ENCODE measurements at regions not wholly inside any gene's neighbourhood (a gene's known extent, or its start where the extent isn't known, plus 50 kb on each side); places are given as distances from the start of the nearest gene placed in this dataset.
"Not testable (repeated sequence)": the region's sequence is repeated elsewhere in the genome, so short reads cannot be mapped to it uniquely, and the experiment has no call there.

DNA sequence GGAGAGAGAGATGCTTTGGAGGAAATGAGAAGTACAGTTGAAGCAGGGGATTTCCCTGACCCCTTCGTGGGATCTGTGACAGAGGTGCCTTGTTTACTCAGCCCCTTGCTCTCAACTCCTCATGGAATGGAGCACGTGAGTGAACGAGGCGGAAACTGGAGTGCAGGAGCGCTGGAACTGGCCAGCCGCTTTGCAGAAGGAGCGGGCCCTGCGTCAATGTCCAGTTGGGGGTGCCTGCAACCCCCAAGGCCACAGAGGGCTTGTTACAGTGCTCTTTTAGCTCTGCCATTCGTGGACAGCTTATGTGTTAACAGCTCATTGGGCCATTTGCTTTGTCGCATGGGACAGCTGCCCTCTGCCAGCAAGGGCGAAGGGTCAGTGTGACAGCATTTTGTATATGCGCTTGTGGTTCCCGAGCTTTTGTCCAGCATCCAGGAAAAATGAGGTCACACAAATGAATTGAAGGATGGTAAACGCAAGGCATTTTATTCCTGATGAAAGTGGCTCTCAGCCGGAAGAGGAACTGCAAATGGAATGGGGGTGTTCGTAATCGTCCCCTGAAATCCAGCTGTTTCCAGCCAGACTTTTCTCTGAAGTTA is 1395.1 kb downstream of the CDH8 start:
- no peak for DNase-seq (ENCODE audit: low read depth in 1 of 2, low spot score in 1 of 2)
- no peak for TF ChIP-seq JUND (IDR thresholded peaks at IDR 0.05; ENCODE audit: low read depth)
- in situ Hi-C loops (cut with HindIII; ENCODE audit: low pct_unique_long_range_greater_than_20kb, low sequenced_read_pairs) = no loop called here

GRCh38 chr16:60640038-60640437 is 1396.2 kb downstream of the CDH8 start:
- no peak for DNase-seq (ENCODE audit: low read depth in 1 of 2, low spot score in 1 of 2)
- TF ChIP-seq JUND (IDR thresholded peaks at IDR 0.05; ENCODE audit: low read depth) = no peak
- in situ Hi-C loops (cut with HindIII; ENCODE audit: low pct_unique_long_range_greater_than_20kb, low sequenced_read_pairs) = no loop called here

GRCh38 chr16:60636636-60637035 is 1399.6 kb downstream of the CDH8 start:
- DNase-seq (ENCODE audit: low read depth in 1 of 2, low spot score in 1 of 2); in situ Hi-C loops (cut with HindIII; ENCODE audit: low pct_unique_long_range_greater_than_20kb, low sequenced_read_pairs): not testable (repeated sequence)

GRCh38 chr16:60636117-60636516 is 1400.1 kb downstream of the CDH8 start:
- DNase-seq (ENCODE audit: low read depth in 1 of 2, low spot score in 1 of 2) = peak in 1 of 2 experiments; percentile 68
- in situ Hi-C loops (cut with HindIII; ENCODE audit: low pct_unique_long_range_greater_than_20kb, low sequenced_read_pairs) = no loop called here
- TF ChIP-seq JUND (IDR thresholded peaks at IDR 0.05; ENCODE audit: low read depth) = peak; percentile 33; the same call in 1 of the 2 replicates

DNA sequence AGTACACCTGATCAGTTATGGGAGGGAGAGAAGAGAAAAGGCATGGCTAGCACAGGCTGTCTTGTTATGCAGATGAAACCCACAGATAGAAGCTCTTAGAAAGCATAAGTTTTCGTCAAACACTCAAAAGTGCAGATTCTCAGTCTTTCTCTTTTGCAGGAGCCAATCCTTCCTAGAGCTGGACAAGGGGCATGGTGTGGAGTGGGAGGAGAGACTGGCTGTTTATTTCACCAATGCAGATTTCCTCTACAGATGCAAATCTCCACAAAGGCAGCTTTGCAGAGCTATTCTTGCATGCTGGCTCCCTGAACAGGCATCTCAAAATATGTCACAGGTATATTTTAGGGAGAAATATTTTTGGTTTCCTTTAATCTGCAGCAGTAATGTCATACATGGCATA is 1400.7 kb downstream of the CDH8 start:
- no peak for DNase-seq (ENCODE audit: low read depth in 1 of 2, low spot score in 1 of 2)
- no peak for TF ChIP-seq JUND (IDR thresholded peaks at IDR 0.05; ENCODE audit: low read depth)
- in situ Hi-C loops (cut with HindIII; ENCODE audit: low pct_unique_long_range_greater_than_20kb, low sequenced_read_pairs) = no loop called here

DNA sequence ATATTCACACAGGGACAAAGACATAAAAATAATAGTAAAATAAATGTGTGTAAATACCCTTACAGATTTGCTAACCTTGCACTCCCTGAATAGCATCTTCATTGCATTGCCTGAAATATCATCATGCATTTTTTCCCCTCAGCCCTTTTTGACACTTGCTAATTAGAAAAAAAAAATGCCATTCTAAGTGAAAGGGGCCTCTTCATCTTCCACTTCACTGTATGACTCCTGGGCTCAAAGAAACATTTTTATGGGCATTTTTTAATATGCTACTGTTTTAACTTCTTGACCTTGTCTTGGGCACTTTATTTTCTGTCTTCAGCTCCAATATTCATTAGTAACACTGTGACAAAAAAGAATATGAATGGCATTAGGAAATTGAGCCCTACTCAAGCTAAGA is 1424.4 kb downstream of the CDH8 start:
- DNase-seq (ENCODE audit: low read depth in 1 of 2, low spot score in 1 of 2) = no peak
- in situ Hi-C loops (cut with HindIII; ENCODE audit: low pct_unique_long_range_greater_than_20kb, low sequenced_read_pairs) = no loop called here
- no peak for TF ChIP-seq JUND (IDR thresholded peaks at IDR 0.05; ENCODE audit: low read depth)

DNA sequence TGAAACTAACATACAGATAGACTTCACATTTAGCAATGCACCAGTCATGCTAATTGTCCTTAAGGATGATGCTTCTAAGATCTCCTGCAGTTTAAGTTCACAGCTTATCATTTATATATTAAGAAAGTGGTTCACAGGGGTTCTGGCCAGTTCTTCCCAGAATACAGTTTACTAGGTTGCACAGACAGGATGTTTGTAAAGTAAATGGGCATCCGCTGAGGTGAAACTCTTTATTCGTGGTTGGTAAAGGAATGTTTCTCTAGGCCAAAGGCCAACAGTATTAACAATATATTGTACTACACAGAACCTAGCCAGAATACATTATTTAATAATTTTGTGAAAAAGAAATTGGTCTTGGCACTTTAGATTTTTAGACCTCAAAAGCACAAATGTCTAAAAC is 1427.3 kb downstream of the CDH8 start:
- DNase-seq (ENCODE audit: low read depth in 1 of 2, low spot score in 1 of 2) = no peak
- in situ Hi-C loops (cut with HindIII; ENCODE audit: low pct_unique_long_range_greater_than_20kb, low sequenced_read_pairs) = no loop called here
- TF ChIP-seq JUND (IDR thresholded peaks at IDR 0.05; ENCODE audit: low read depth) = no peak

DNA sequence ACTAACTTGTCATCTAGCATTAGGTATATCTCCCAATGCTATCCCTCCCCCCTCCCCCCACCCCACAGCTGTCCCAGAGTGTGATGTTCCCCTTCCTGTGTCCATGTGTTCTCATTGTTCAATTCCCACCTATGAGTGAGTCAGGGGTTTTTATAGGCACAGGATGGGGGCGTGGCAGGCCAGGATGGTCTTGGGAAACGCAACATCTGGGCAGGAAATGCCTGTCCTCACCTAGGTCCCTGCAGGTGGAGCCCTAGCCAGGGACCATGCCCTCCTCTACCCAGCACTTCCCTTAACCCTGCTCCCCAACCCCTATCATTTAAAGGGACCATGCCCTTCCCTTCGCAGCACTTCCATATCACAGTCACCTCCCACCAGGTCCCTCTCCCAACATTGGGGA is 1430.6 kb downstream of the CDH8 start:
- in situ Hi-C loops (cut with HindIII; ENCODE audit: low pct_unique_long_range_greater_than_20kb, low sequenced_read_pairs); DNase-seq (ENCODE audit: low read depth in 1 of 2, low spot score in 1 of 2): not testable (repeated sequence)

- in situ Hi-C loops (cut with HindIII; ENCODE audit: low pct_unique_long_range_greater_than_20kb, low sequenced_read_pairs) = no loop called here
- no peak for DNase-seq (ENCODE audit: low read depth in 1 of 2, low spot score in 1 of 2)
- no peak for TF ChIP-seq JUND (IDR thresholded peaks at IDR 0.05; ENCODE audit: low read depth)
Measured at GRCh38 chr16:60605176-60605575, 1431.1 kb downstream of the CDH8 start.

- in situ Hi-C loops (cut with HindIII; ENCODE audit: low pct_unique_long_range_greater_than_20kb, low sequenced_read_pairs) = no loop called here
- TF ChIP-seq JUND (IDR thresholded peaks at IDR 0.05; ENCODE audit: low read depth) = no peak
- DNase-seq (ENCODE audit: low read depth in 1 of 2, low spot score in 1 of 2) = no peak
Measured at GRCh38 chr16:60586493-60586892, 1449.7 kb downstream of the CDH8 start.

DNA sequence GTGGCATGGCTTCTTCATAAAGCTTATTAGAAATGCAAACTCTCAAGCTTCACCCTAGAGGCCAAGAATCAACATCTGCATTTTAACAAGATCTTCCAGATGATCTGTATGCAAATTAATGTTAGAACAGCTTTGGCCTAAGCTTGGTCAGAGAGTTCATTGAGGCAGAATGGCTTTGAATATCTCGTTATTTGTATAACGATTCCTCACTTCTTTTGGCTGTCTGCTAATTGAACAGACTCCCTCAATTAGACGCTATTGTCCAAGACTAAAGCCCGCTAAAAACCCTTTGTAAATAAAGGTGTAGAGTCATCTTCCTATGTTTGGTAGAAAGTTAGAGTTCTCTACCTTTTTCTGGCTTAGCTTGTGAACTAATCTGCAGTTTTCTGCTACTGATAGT is 1453.7 kb downstream of the CDH8 start:
- in situ Hi-C loops (cut with HindIII; ENCODE audit: low pct_unique_long_range_greater_than_20kb, low sequenced_read_pairs) = no loop called here

GRCh38 chr16:60566901-60567300 is 1469.3 kb downstream of the CDH8 start:
- TF ChIP-seq JUND (IDR thresholded peaks at IDR 0.05; ENCODE audit: low read depth) = no peak
- no peak for DNase-seq (ENCODE audit: low read depth in 1 of 2, low spot score in 1 of 2)
- in situ Hi-C loops (cut with HindIII; ENCODE audit: low pct_unique_long_range_greater_than_20kb, low sequenced_read_pairs) = no loop called here

More for the DNA sequence above, 1453.7 kb downstream of the CDH8 start:
- DNase-seq (ENCODE audit: low read depth in 1 of 2, low spot score in 1 of 2) = no peak
- no peak for TF ChIP-seq JUND (IDR thresholded peaks at IDR 0.05; ENCODE audit: low read depth)

DNA sequence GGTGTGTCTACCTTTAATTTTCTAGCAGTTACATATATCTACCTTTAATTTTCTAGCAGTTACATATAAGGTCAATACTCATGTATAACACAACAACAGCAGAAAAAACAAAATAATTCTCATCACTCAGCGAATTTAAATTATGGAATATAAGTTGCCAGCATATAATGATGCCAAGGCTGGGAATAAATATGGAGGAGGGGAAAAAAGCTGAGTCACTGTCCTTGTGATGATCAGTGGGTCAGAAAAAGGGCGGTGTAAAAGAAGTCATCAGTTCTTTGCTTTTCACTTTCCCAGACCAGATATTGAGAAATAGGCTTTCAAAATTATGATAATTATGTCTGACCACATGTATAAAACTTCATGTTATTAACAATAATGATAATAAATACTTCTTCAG is 1471.7 kb downstream of the CDH8 start:
- in situ Hi-C loops (cut with HindIII; ENCODE audit: low pct_unique_long_range_greater_than_20kb, low sequenced_read_pairs) = no loop called here
- TF ChIP-seq JUND (IDR thresholded peaks at IDR 0.05; ENCODE audit: low read depth) = no peak

DNA sequence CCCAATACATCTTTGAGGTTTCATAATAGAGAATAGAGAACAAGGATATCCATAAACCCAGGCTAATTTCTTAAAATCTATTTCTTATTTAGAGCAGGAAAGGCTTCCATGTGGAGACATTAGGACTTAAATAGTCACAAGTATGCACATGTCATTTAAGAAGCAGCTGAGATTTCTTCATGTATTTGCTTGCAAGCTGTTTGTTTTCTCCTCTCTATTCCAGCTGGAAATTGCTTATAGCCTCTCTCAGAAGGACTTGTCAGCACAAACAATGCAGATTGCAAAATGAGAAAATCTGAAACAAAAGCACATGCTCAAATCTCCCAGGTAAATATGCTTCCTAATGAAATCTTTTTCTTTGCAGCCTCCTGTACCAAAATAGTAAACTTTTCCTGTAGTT is 1473.1 kb downstream of the CDH8 start:
- in situ Hi-C loops (cut with HindIII; ENCODE audit: low pct_unique_long_range_greater_than_20kb, low sequenced_read_pairs) = no loop called here
- TF ChIP-seq JUND (IDR thresholded peaks at IDR 0.05; ENCODE audit: low read depth) = no peak
- DNase-seq (ENCODE audit: low read depth in 1 of 2, low spot score in 1 of 2) = no peak

More for the DNA sequence above, 1471.7 kb downstream of the CDH8 start:
- DNase-seq (ENCODE audit: low read depth in 1 of 2, low spot score in 1 of 2) = no peak
